Hematopoietic multipotent progenitor cell treated with erythropoietin and hydrocortisone succinate and interleukin-3 and kit ligand, for 6 days (in vitro differentiated cells): ENCODE measurements at regions not wholly inside any gene's neighbourhood (a gene's known extent, or its start where the extent isn't known, plus 50 kb on each side); places are given as distances from the start of the nearest gene placed in this dataset.
A peak's percentile ranks its signal among the peaks of the same experiment; 100 is the strongest.
"Not testable (repeated sequence)": the region's sequence is repeated elsewhere in the genome, so short reads cannot be mapped to it uniquely, and the experiment has no call there.

Source experiments
- DNase-seq: peaks from one replicate; pipeline ENCODE4 v3.0.0-alpha.2; 2015

DNA sequence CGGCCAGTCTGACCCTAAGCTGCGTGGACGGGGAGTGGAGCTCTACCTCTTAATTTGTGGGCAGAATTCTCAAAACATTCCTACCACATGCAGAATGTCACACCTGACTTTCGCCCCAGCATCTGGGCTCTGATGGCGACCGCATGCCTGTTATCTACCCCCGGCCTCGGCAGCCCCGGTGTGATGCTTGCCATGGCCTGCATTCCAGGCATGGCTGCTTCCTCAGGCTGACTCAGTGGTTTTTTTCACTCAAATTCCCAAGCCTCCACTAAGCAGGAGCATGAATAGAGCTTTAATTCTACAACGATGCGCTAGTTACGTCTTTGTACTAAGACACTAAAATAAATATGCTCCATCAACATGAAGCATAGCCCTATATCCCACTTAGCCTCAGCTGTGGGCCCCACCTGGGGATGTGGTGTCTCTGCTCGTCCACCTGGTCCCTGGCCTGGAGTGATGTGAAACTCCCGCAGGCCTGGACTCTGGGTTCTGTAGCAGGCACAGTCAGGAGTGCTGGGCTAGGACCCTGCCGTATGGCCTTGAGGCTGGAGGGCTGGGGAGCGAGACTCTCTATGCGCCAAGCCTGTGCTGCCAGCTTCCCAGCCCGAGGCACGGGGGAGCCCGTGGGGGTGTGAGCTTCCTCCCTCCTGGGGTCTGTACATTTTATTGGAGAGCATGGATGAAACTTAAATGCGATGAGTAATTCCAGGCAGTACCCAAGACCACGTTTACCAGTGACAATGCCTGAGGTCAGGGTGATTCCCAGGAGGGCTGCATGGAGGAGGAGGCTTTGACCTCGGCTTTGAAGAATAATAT lies 153.2 kb downstream of the CTTN start:
- no peak for DNase-seq

DNA sequence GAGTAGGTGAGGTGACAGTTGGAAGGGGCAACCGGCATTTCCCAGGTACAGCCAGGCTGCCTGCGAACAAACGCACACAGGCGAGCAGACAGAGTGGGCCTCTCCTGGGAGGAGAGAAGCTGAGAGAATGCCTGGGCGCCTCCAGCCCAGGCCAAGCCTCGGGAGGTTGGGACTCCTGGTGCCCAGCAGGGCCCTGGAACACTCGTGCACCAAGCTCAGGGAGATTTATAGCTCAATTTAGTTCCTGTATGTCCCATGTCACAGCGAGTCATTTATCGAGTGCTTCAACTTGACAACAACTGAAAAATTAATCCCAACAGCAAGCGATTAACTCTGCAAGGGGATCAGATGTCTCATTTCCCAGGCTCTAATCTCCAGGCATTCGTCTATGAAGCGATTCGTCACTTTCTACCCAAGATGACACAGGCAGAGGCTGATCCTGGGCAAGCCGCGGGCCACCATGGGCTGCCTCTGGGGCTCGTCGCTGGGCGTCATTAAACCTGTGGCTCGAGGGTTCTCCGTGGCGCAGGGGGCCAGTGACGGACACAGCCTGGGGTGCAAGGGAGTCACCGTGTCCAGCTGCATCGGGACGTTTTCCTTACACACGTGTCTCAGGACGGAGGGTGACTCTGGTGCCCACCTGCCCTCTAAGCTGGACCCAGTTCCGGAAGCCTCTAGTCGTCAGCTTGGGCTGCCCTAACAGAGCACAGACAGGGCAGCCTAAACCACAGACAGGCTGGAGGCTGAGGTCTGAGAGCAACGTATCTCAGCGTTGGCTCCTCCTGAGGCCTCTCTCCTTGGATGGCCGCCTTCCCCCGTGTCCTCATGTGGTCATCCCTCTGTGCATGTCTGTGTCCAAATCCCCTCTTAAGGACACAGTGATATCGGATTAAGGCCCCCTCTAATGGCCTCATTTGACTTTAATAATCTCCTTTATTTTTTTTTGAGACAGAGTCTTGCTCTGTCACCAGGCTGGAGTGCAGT lies 154.1 kb downstream of the CTTN start:
- no peak for DNase-seq

DNA sequence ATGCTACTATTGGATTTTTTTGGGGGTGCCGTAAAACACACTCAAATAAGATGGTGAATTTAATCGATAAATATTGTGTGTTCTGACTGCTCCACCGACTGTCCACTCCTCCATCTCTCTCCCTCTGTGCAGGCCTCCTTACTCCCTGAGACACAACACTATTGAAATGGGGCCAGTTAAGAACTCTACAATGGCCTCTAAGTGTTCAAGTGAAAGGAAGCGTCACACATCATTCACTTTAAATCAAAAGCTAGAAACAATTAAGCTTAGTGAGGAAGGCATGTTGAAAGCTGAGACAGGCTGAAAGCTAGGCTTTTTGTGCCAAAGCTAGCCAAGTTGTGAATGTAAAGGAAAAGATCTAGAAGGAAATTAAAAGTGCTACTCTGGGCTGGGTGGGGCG lies 156.7 kb downstream of the CTTN start:
- no peak for DNase-seq

DNA sequence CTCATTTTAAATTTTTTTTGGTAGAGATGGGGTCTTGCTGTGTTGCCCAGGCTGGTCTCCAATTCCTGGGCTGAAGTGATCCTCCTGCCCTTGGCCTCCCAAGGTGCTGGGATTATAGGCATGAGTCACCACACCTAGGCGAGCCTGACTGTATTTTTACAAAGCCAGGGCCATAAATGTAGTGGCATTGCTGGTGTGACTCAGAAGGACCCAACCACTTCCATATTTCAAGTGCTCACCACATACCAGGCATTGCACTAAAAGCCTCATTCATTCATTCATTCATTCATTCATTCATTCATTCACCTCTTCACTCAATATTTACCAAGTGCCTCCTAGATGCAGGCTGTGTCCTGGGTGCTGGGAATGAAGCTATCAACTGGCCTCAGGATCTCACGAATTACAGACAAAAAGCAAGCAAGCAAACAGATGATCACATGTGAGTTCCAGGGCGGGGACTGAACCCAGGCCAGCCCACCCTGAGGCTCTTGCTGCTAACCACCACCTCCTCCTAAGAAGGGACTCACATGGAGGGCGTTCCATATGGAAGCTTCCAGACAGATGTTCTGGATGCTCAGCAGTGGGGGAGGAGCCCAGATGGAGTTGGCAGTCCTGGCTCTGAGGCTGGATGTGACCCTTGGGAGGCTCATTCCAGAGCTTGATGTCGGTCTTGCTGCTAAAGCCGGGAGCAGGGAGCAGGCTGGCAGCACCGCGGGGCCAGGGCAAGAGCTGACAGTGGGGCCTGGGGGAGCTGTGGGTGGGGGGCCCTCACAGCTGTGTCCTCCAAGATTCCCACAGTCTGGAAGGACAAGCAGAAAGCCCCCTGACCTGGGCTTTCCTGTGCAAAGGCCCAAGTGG lies 158.8 kb downstream of the CTTN start:
- no peak for DNase-seq

DNA sequence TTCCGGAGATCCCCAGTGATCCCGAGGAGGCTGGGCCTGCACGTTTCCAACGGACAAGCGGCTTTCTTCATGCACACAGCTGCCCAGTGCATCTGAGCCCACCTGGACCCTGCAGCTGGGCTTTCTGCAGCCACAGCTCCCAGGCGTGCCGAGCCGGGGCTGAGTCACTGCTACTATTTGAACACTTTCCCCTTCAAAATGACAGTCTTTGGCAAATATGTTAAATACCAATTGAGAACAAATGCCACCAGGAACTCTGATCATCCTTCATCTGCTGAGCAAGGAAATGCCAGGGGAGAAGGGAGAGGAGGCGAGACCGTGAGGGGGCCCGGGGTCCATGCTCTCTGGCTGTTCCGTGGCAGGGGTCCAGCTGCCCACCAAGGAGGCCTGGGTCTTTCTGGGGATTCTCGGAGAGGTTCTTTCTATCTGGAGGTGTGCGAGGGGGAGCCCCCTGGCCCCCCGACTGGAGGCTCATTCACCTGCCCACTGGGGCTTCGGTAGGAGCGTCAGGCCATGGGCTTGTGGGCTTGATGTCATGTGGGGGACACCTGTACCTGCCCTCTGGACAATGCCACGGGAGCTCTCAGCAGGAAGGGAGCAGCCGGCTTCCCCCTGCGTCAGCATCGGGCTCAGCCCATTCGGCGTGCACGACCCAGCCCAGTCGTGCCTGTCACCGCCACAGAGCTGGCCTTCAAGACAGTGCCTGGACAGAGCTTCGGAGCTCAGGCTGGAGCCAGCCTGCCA lies 159.6 kb downstream of the CTTN start:
- no peak for DNase-seq

DNA sequence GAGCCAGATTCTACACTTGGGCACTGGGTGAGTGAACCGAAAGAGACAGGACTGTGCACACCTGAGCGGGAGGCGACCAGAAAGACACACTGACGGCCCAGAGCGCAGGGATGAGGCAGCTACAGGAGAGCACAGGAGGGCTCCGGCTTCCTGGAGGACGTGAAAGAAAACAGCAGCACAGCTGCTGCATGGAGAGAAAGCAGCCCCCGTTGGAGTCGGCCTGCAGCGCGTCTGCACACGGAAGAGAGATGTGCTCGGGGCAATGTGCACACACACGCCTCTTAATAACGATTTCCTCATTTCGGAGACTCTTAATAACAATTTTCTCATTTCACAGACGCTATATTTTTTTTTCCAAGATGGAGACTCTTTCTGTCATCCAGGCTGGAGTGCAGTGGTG lies 160.4 kb downstream of the CTTN start:
- DNase-seq: no peak

DNA sequence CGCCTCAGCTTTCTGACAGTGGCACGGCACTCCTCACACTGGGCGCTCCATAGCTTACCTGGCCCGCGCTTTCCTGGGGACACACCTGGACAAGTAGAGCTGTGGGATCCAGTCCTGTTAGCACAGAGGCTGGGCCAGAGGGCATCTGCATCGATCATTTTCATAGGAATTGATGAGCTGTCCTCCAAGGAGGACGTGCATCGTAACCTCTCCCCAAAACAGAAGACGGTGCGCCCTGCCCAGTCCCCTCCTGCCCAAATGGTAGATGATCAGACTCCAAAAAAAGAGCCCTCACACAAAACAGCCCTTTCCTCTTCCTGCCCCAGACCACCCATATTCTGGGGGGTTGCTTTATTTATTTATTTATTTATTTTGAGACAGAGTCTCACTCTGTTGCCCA lies 161.2 kb downstream of the CTTN start:
- DNase-seq: no peak

DNA sequence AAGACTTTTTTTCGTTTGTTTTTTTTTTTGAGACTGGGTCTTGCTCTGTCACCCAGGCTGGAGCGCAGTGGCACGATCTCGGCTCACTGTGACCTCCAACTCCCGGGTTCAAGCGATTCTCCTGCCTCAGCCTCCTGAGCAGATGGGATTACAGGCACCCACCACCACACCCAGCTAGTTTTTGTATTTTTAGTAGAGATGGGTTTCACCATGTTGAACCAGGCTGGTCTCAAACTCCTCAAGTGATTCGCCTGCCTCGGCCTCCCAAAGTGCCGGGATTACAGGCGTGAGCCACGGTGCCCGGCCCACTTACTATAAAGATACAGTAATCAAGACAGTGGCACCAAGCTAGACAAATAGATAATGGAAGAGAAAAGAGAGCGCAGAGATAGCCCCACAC lies 162.3 kb downstream of the CTTN start:
- not testable (repeated sequence) for DNase-seq

DNA sequence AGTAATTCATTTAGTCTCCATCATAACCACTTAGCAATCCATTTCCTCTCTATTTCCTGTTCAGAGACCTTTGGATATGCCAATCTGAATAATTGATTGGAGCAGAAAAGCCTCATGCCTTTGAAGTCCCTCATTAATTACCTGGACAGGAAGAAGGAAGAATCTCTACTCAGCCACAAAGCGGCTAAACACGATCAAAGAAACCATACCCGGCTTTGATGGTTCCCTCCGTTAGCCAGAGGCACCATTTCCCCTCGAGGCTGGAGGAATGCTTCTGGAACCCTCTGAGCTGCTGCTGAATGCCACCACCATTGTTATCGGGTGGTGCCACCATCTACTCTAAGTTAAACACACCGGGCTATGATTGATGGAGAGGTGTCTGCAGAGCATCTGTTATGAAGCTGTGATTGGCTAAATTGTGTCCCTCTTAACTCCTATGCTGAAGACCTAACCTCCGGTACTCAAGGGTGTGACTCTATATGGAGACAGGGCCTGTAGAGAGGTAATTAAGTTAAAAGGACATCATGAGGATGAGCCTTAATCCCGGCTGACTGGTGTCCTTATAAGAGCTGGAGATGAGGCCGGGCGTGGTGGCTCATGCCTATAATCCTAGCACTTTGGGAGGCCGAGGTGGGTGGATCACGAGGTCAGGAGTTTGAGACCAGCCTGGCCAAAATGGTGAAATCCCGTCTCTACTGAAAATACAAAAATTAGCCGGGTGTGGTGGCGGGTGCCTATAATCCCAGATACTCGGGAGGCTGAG lies 168.6 kb downstream of the CTTN start:
- no peak for DNase-seq

DNA sequence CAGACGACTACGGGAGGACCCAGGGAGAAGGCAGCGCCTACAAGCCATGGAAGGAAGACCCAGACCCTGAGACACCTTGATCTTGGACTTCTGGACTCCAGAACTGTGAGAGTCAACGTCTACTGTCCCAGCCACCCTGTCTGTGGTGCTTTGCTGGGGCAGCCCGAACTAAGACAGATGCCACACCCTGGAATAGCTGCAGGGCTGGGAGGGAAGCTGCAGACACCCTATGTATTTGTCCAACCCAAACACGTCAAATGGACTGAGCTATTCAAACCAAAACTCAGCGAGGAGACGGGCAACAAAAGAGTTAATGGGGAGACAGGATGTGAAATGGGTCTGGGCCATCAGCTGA lies 169.3 kb downstream of the CTTN start:
- no peak for DNase-seq

DNA sequence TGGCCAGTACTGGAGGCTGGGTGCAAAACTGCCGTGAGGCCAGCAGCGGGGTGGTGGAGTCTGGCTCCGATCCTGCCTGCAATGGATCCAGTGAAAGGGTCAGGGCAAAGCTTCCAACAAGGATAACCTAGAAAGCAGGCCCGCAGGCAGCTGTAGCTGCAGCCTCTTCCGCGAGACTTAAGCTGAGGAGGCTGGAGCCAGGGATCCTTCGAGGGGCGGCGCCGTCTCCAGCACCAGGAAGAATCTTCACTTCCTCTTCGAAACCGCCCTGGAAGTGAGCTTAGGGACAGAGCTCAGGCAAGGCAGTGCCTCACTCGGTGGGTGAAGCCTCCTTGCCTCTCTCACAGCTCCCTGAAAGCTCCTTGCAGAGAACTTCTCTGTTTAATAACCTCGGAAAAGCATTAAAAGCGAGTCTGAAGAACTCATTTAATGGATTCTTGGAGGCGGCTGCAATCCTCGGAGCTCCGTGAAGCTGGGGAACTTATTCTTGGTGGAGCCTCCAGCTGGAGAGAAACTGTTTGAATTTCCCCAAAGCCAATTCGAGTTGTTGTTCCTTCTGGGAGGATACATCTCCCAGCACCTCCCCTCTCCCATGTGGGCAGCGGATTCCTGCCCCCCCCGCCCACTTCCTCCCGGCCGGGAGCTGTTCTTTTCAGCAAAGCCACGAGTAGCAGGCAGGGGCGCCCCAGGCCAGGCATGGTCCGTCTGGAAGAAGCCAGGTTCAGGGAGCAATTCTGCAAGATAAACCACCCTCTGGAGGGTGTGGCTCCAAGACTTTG lies 169.9 kb downstream of the CTTN start:
- peak; percentile 17 for DNase-seq

DNA sequence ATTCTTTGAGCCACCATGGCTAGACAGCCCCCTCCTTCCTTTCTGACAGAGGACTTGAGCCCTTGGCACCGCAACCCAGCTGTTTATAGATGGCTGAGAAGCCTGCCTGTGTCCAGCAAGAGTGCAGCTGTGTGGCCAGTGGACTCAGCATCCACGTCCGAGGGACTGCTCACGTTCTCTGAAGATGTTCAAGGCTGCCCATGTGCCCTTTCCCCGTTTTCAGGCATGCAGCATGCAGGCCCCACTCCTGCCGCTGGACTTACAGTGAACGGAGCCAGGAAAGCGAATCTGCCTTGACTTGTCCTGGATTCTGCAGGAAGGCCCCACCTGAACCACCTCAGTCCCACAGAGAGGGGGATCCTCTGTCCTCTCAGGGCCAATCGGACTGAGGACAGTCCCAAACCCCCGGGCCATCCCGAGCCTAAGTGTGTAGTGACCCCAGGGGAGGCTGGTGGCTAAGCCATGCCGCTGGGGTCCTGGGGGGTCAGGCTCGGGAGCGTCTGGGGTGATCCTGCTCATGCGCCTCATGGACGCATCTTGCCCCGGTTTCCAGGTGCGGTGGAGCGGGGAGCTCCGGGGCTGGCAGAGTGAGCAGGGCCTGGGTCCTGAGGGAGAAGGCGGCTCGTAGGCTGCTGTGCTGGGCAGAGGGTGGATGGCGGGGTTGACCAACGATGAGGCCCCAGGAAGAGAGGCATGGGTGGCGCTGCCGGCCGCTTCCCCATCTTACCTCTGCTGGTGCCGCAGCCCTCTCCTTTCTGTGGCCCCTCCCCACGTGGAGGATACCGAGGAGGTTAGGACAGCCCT lies 170.7 kb downstream of the CTTN start:
- DNase-seq: no peak

DNA sequence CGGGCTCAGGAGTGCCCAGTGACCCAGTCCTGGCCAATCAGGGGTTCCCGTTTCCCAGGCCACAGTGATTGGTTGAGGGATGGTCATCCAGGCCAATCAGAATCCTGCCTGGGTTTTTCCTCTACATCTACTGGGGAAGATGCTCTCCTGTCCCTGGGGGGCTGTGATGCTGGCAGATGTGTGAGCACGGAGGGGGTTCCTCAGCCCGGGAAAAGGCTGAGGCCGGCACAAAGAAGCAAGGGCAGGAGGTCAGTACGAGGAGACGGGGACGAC lies 171.2 kb downstream of the CTTN start:
- no peak for DNase-seq

DNA sequence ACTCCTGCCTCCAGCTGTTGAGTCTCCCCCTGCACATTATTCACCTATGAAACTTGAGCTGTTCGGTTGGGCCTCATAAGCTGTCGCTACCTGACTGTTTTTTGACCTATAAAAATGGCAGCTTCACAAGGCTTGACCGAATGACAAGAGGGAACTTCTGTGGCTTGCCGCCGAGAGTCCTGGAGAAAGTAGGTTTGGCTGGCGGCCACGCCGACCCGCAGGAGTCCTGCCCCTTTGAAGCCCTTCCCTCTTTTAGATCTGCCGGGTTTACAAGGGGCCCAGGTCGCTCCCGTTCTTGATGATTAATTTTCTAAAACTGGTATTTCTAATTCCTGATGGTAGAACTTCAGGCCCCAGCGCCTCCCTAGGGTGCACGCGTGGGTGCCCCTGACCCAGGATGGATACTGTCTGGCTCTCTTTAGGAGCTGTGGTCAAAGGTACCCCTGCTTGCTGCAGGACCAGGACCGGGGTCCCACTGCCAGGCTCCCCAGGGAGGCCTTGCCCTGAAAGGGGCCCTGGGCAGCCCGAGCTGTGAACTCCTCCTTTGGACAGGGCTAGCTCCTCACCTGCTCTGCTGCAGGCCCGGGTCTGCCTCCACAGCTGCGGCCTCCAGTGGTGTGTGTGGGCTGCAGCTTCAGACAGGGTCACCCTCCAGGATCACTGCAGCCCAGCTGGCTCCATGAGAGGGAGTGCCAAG lies 171.8 kb downstream of the CTTN start:
- DNase-seq: no peak

DNA sequence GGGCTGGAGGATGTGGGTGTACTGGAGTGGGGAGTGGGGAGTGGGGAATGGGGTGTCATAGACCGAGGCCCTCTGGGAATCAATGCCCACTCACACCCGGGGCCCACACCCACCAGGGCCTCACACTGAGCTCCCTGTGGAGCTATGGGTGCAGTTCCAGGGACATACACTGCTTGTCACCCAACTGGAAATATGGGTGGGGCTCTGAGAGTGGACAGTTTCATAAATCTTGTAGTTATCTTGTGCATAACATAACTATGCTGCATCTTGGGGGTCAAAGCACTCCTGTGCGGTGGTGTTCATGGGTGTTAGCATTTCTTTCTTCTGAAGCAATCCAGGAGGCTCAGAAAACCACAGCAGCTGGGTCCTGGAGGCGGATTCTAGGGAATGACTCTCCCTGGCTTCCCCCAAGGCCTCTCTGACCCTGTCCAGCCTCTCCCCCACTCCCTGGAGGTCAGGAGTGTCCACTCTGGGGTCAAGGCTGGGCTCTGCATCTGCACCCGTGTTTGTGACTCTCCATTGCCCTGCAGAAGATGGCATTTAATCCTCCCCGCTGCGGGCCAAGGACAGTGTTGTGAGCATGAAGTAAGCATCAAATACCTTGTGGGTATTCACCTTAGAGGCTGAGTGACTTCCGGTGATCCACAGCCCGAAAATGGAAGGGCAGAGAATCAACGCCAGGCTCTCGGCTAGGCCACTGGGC lies 172.5 kb downstream of the CTTN start:
- DNase-seq: no peak

DNA sequence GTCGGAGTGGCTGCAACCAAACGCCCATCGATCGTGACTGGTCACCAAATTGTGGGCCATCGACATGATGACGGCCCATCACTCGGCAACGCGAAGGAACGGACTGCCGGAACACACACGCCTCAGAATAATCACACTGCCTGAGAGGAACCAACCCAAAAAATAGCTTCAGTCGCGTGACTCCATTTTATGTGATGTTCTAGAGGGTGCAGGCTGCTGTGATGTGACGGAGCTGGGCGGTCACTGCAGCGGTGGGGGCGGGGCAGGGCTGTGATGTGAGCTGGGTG lies 174.6 kb downstream of the CTTN start:
- DNase-seq: no peak

DNA sequence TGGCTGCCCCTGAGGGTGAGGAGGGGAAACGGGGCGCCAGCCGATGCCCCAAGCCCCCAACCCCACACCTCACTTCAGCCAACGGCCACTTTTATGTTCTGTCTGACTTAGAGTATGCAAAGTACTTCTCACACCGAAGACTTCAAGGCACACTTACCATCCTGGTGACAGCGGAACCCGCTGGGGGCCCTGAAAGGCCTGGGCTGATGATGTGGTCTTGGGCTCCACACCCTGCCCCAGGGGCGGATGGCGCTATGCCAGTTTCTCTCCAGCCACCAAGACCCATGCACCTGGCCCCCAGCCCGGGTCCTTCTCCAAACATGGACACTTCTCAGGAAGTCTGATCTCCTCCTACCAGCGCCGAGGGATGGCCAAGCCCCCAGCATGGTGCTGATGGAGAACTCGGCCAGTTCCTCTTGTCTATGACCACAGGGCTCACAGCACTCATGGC lies 175.4 kb downstream of the CTTN start:
- DNase-seq: no peak

DNA sequence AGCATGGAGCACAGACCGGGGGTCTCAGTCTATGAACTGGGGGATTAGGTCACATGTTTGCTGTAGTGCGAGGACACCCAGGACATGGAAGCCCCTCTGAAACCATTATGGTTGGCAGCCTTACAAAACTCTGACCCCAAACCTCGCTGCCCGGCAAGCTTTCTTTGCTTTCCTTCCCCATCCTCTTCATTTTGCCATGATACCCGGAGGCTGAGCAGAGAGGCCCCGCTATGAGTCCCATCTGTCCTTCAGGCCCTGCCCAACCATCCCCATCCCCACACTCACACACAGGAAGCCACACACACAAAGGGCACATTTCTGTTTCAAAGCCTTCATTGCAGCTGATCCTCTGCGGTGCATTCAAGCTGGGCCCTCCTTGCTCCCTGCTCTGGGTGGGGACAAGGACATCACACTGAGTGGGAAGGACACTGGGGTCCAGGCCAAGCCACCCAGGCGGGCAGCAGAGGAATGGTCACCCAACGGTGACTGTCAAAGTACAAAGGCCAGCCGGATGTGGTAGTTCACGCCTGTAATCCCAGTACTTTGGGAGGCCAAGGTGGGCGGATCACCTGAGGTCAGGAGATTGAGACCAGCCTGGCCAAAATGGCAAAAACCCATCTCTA lies 176.5 kb downstream of the CTTN start:
- DNase-seq: no peak
